ENCODE measurements at regions not wholly inside any gene's neighbourhood (a gene's known extent, or its start where the extent isn't known, plus 50 kb on each side); places are given as distances from the start of the nearest gene placed in this dataset.

DNA sequence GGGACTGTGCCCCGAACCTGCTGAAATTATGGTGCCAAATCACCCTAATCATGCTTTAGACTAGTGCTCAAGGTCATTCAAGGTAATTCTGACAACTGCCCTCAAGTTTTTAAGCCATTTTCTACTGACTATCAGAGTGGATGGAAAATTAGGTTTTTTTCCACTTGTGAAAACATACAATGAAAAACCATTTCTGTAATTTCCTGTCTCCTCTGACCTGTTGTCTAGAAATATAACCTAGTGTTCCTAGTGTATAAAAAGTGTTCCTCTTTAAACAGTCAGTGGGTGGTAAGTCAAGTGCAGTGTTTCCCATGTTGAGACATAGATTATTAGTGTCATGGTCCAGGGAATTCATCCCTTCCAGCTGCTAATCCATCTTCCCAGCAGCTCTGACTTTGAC lies 232.8 kb upstream of the UMPS start:
- TF ChIP-seq, protein P1, sequence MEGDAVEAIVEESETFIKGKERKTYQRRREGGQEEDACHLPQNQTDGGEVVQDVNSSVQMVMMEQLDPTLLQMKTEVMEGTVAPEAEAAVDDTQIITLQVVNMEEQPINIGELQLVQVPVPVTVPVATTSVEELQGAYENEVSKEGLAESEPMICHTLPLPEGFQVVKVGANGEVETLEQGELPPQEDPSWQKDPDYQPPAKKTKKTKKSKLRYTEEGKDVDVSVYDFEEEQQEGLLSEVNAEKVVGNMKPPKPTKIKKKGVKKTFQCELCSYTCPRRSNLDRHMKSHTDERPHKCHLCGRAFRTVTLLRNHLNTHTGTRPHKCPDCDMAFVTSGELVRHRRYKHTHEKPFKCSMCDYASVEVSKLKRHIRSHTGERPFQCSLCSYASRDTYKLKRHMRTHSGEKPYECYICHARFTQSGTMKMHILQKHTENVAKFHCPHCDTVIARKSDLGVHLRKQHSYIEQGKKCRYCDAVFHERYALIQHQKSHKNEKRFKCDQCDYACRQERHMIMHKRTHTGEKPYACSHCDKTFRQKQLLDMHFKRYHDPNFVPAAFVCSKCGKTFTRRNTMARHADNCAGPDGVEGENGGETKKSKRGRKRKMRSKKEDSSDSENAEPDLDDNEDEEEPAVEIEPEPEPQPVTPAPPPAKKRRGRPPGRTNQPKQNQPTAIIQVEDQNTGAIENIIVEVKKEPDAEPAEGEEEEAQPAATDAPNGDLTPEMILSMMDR (IDR thresholded peaks at IDR 0.05), result no peak
- TF ChIP-seq, protein P2, sequence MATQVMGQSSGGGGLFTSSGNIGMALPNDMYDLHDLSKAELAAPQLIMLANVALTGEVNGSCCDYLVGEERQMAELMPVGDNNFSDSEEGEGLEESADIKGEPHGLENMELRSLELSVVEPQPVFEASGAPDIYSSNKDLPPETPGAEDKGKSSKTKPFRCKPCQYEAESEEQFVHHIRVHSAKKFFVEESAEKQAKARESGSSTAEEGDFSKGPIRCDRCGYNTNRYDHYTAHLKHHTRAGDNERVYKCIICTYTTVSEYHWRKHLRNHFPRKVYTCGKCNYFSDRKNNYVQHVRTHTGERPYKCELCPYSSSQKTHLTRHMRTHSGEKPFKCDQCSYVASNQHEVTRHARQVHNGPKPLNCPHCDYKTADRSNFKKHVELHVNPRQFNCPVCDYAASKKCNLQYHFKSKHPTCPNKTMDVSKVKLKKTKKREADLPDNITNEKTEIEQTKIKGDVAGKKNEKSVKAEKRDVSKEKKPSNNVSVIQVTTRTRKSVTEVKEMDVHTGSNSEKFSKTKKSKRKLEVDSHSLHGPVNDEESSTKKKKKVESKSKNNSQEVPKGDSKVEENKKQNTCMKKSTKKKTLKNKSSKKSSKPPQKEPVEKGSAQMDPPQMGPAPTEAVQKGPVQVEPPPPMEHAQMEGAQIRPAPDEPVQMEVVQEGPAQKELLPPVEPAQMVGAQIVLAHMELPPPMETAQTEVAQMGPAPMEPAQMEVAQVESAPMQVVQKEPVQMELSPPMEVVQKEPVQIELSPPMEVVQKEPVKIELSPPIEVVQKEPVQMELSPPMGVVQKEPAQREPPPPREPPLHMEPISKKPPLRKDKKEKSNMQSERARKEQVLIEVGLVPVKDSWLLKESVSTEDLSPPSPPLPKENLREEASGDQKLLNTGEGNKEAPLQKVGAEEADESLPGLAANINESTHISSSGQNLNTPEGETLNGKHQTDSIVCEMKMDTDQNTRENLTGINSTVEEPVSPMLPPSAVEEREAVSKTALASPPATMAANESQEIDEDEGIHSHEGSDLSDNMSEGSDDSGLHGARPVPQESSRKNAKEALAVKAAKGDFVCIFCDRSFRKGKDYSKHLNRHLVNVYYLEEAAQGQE (IDR thresholded peaks at IDR 0.05; ENCODE audit: insufficient read depth in 1 of 2, low read depth in 2 of 2, low read length in 1 of 2), result no peak
- TF ChIP-seq POLR2AphosphoS5 (IDR thresholded peaks at IDR 0.05; ENCODE audit: low read depth, low read length) (no peak), TCF7L2 (IDR thresholded peaks at IDR 0.05; ENCODE audit: low read depth, low read length) (no peak)
